LNCaP clone FGC (cell line): ENCODE measurements at regions not wholly inside any gene's neighbourhood (a gene's known extent, or its start where the extent isn't known, plus 50 kb on each side); places are given as distances from the start of the nearest gene placed in this dataset.
A peak's percentile ranks its signal among the peaks of the same experiment; 100 is the strongest.

Source experiments
- DNase-seq: peaks from one replicate; pipeline ENCODE4 v3.0.0-alpha.2; 2011; ENCODE audit warnings: low read depth
- H3K4me3 ChIP-seq: 2 replicates; pipeline ENCODE4 v1.5.1; 2011; ENCODE audit warnings: mild to moderate bottlenecking, low read depth, low read length, control low read depth
- CTCF ChIP-seq: IDR thresholded peaks from 2 replicates; pipeline ENCODE4 v1.5.1; 2012; ENCODE audit warnings: mild to moderate bottlenecking; ENCODE audit not compliant: control insufficient read depth, insufficient read depth; ENCODE audit errors: extremely low read depth

- H3K4me3 ChIP-seq = no peak overlapping the region
- TF ChIP-seq CTCF = no peak
- no peak for DNase-seq
Observed at GRCh38 chr15:25106209-25106608, 151.4 kb downstream of the SNRPN start.

- no peak overlapping the region for H3K4me3 ChIP-seq
- no peak for TF ChIP-seq CTCF
- no peak for DNase-seq
Observed at GRCh38 chr15:25133804-25134203, 179.0 kb downstream of the SNRPN start.

GRCh38 chr15:25134546-25134945 is 179.8 kb downstream of the SNRPN start:
- no peak overlapping the region for H3K4me3 ChIP-seq
- no peak for DNase-seq
- TF ChIP-seq CTCF = peak; percentile 15; the same call in 1 of the 2 replicates

- DNase-seq = no peak
- TF ChIP-seq CTCF = peak; percentile 43; the same call in 1 of the 2 replicates
- H3K4me3 ChIP-seq = no peak overlapping the region
Observed at GRCh38 chr15:25136119-25136518, 181.3 kb downstream of the SNRPN start.

- no peak for TF ChIP-seq CTCF
- H3K4me3 ChIP-seq = no peak overlapping the region
- no peak for DNase-seq
Observed at GRCh38 chr15:25137013-25137412, 182.2 kb downstream of the SNRPN start.

- no peak for TF ChIP-seq CTCF
- DNase-seq = no peak
- H3K4me3 ChIP-seq = no peak overlapping the region
Observed at GRCh38 chr15:25169318-25169717, 214.5 kb downstream of the SNRPN start.

- H3K4me3 ChIP-seq = no peak overlapping the region
- TF ChIP-seq CTCF = no peak
- no peak for DNase-seq
Observed at GRCh38 chr15:25170113-25170731, 215.4 kb downstream of the SNRPN start.
